GM19324 (cell line): ENCODE measurements at regions not wholly inside any gene's neighbourhood (a gene's known extent, or its start where the extent isn't known, plus 50 kb on each side); places are given as distances from the start of the nearest gene placed in this dataset.

Experiments used
- ATAC-seq: cut with Tn5 transposase; IDR thresholded peaks from one replicate; pipeline ENCODE4 v1.9.1; 2021; ENCODE audit warnings: mild to moderate bottlenecking, moderate library complexity; ENCODE audit not compliant: unreplicated experiment, low FRiP score

GRCh38 chr14:100463937-100464336 lies 123.3 kb downstream of the BEGAIN start:
- ATAC-seq, result no peak

- no peak for ATAC-seq
Observed at GRCh38 chr14:100466111-100466856, 120.9 kb downstream of the BEGAIN start.

- no peak for ATAC-seq
Observed at GRCh38 chr14:100467046-100467750, 120.0 kb downstream of the BEGAIN start.

GRCh38 chr14:100467939-100468338 lies 119.3 kb downstream of the BEGAIN start:
- ATAC-seq, result no peak

GRCh38 chr14:100468557-100468956 lies 118.7 kb downstream of the BEGAIN start:
- ATAC-seq, result no peak

GRCh38 chr14:100469632-100470522 lies 117.3 kb downstream of the BEGAIN start:
- no peak for ATAC-seq

GRCh38 chr14:100470523-100470897 lies 116.7 kb downstream of the BEGAIN start:
- ATAC-seq, result no peak

GRCh38 chr14:100471441-100472093 lies 115.7 kb downstream of the BEGAIN start:
- ATAC-seq, result no peak

- ATAC-seq, result no peak
Observed at GRCh38 chr14:100472094-100472455, 115.1 kb downstream of the BEGAIN start.

GRCh38 chr14:100472491-100472890 lies 114.7 kb downstream of the BEGAIN start:
- no peak for ATAC-seq

GRCh38 chr14:100473249-100473648 lies 114.0 kb downstream of the BEGAIN start:
- ATAC-seq, result no peak

GRCh38 chr14:100474196-100474595 lies 113.0 kb downstream of the BEGAIN start:
- ATAC-seq, result no peak

GRCh38 chr14:100475268-100475667 lies 111.9 kb downstream of the BEGAIN start:
- ATAC-seq, result no peak

- no peak for ATAC-seq
Observed at GRCh38 chr14:100476012-100476822, 111.0 kb downstream of the BEGAIN start.

GRCh38 chr14:100484531-100485267 lies 102.5 kb downstream of the BEGAIN start:
- ATAC-seq, result no peak

GRCh38 chr14:100486025-100486828 lies 101.0 kb downstream of the BEGAIN start:
- ATAC-seq, result no peak
